GM12892 (cell line): ENCODE measurements at regions not wholly inside any gene's neighbourhood (a gene's known extent, or its start where the extent isn't known, plus 50 kb on each side); places are given as distances from the start of the nearest gene placed in this dataset.

Source experiments
- POLR2AphosphoS5 ChIP-seq: IDR thresholded peaks from 2 replicates; pipeline ENCODE4 v1.6.1; 2011; ENCODE audit warnings: low read depth, low read length, control low read depth
- TAF1 ChIP-seq: IDR thresholded peaks from 2 replicates; pipeline ENCODE4 v1.6.1; 2011; ENCODE audit warnings: low read depth, mild to moderate bottlenecking, control low read depth, low read length, borderline replicate concordance

DNA sequence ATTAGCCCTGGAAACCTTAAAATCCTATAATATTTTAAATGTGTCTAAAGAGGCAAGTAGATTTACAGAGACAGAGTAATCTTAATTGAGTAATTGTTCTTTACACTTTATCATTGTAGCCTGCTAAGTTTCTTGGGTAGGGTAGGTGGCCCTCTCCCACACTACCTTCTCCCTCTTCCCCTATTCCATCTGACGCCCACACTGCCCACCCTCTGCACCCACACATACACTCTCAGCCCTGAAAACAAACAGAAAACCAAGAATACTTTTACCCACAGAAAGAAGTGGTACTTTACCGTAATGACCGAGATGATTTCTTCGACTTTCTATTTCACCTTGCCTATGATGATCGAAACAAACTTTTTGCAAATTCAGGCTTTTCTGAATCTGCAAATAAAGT lies 320.4 kb upstream of the OBI1 start:
- TF ChIP-seq TAF1 (no peak), POLR2AphosphoS5 (no peak)
